ENCODE measurements at regions not wholly inside any gene's neighbourhood (a gene's known extent, or its start where the extent isn't known, plus 50 kb on each side); places are given as distances from the start of the nearest gene placed in this dataset.

- no peak for ATAC-seq (ENCODE audit: insufficient read depth, low read depth)
- TF ChIP-seq CTCF (IDR thresholded peaks at IDR 0.05; ENCODE audit: borderline replicate concordance, extremely low read depth, low read length, poor library complexity, severe bottlenecking) (no peak), EZH2 (IDR thresholded peaks at IDR 0.05; ENCODE audit: borderline replicate concordance, low read depth, low read length, severe bottlenecking) (no peak)
- Histone ChIP-seq H3K36me3 (ENCODE audit: insufficient read depth, low read length) (no peaks in the 10 kb centered on the region), H3K79me2 (ENCODE audit: insufficient read depth, low read length) (no peaks in the 10 kb centered on the region), H3K9me3 (ENCODE audit: insufficient read depth, low read length, severe bottlenecking) (no peaks in the 10 kb centered on the region), H3K4me2 (ENCODE audit: insufficient read depth, low read length) (no peak overlapping the region), H3K4me3 (ENCODE audit: low read depth in 1 of 2, low read length in 2 of 2) (no peak overlapping the region), H4K20me1 (ENCODE audit: insufficient read depth, low read length) (no peaks in the 10 kb centered on the region), H3K9ac (ENCODE audit: low read depth, low read length) (no peak overlapping the region), H3K27ac (ENCODE audit: low read length) (no peak overlapping the region), H3K27me3 (ENCODE audit: insufficient read depth, low read length, poor library complexity) (no peaks in the 10 kb centered on the region), H3K4me1 (ENCODE audit: insufficient read depth, low read length) (no peaks in the 10 kb centered on the region), H2AFZ (ENCODE audit: low read depth, low read length) (no peak overlapping the region)
- no peak for DNase-seq
These were observed 1337.4 kb downstream of the FSCB start for GRCh38 chr14:43169722-43170121.

GRCh38 chr14:43168371-43168925 lies 1338.6 kb downstream of the FSCB start:
- Histone ChIP-seq H3K4me2 (ENCODE audit: insufficient read depth, low read length) (no peak overlapping the region), H3K27me3 (ENCODE audit: insufficient read depth, low read length, poor library complexity) (no peaks in the 10 kb centered on the region), H3K79me2 (ENCODE audit: insufficient read depth, low read length) (no peaks in the 10 kb centered on the region), H4K20me1 (ENCODE audit: insufficient read depth, low read length) (no peaks in the 10 kb centered on the region), H3K27ac (ENCODE audit: low read length) (no peak overlapping the region), H3K4me3 (ENCODE audit: low read depth in 1 of 2, low read length in 2 of 2) (no peak overlapping the region), H3K4me1 (ENCODE audit: insufficient read depth, low read length) (no peaks in the 10 kb centered on the region), H2AFZ (ENCODE audit: low read depth, low read length) (no peak overlapping the region), H3K9me3 (ENCODE audit: insufficient read depth, low read length, severe bottlenecking) (no peaks in the 10 kb centered on the region), H3K9ac (ENCODE audit: low read depth, low read length) (no peak overlapping the region), H3K36me3 (ENCODE audit: insufficient read depth, low read length) (no peaks in the 10 kb centered on the region)
- TF ChIP-seq EZH2 (IDR thresholded peaks at IDR 0.05; ENCODE audit: borderline replicate concordance, low read depth, low read length, severe bottlenecking) (no peak), CTCF (IDR thresholded peaks at IDR 0.05; ENCODE audit: borderline replicate concordance, extremely low read depth, low read length, poor library complexity, severe bottlenecking) (no peak)
- no peak for ATAC-seq (ENCODE audit: insufficient read depth, low read depth)
- no peak for DNase-seq

- H3K4me3 ChIP-seq (ENCODE audit: low read depth in 1 of 2, low read length in 2 of 2): no peak overlapping the region
- no peak for ATAC-seq (ENCODE audit: insufficient read depth, low read depth)
- TF ChIP-seq EZH2 (IDR thresholded peaks at IDR 0.05; ENCODE audit: borderline replicate concordance, low read depth, low read length, severe bottlenecking) (no peak), CTCF (IDR thresholded peaks at IDR 0.05; ENCODE audit: borderline replicate concordance, extremely low read depth, low read length, poor library complexity, severe bottlenecking) (no peak)
- H3K79me2 ChIP-seq (ENCODE audit: insufficient read depth, low read length): no peaks in the 10 kb centered on the region
- no peak for DNase-seq
- no peak overlapping the region for H3K9ac ChIP-seq (ENCODE audit: low read depth, low read length)
- H3K4me2 ChIP-seq (ENCODE audit: insufficient read depth, low read length): no peak overlapping the region
- H2AFZ ChIP-seq (ENCODE audit: low read depth, low read length): no peak overlapping the region
- H3K9me3 ChIP-seq (ENCODE audit: insufficient read depth, low read length, severe bottlenecking): no peaks in the 10 kb centered on the region
- no peaks in the 10 kb centered on the region for H3K27me3 ChIP-seq (ENCODE audit: insufficient read depth, low read length, poor library complexity)
- no peaks in the 10 kb centered on the region for H3K4me1 ChIP-seq (ENCODE audit: insufficient read depth, low read length)
- H3K27ac ChIP-seq (ENCODE audit: low read length): no peak overlapping the region
- no peaks in the 10 kb centered on the region for H3K36me3 ChIP-seq (ENCODE audit: insufficient read depth, low read length)
- H4K20me1 ChIP-seq (ENCODE audit: insufficient read depth, low read length): no peaks in the 10 kb centered on the region
These were observed 1340.9 kb downstream of the FSCB start for GRCh38 chr14:43166163-43166562.

GRCh38 chr14:43165651-43166050 lies 1341.4 kb downstream of the FSCB start:
- TF ChIP-seq CTCF (IDR thresholded peaks at IDR 0.05; ENCODE audit: borderline replicate concordance, extremely low read depth, low read length, poor library complexity, severe bottlenecking): no peak
- Histone ChIP-seq H3K79me2 (ENCODE audit: insufficient read depth, low read length) (no peaks in the 10 kb centered on the region), H2AFZ (ENCODE audit: low read depth, low read length) (no peak overlapping the region), H3K27me3 (ENCODE audit: insufficient read depth, low read length, poor library complexity) (no peaks in the 10 kb centered on the region), H4K20me1 (ENCODE audit: insufficient read depth, low read length) (no peaks in the 10 kb centered on the region), H3K36me3 (ENCODE audit: insufficient read depth, low read length) (no peaks in the 10 kb centered on the region), H3K4me3 (ENCODE audit: low read depth in 1 of 2, low read length in 2 of 2) (no peak overlapping the region), H3K9ac (ENCODE audit: low read depth, low read length) (no peak overlapping the region), H3K27ac (ENCODE audit: low read length) (no peak overlapping the region), H3K9me3 (ENCODE audit: insufficient read depth, low read length, severe bottlenecking) (no peaks in the 10 kb centered on the region), H3K4me2 (ENCODE audit: insufficient read depth, low read length) (no peak overlapping the region), H3K4me1 (ENCODE audit: insufficient read depth, low read length) (no peaks in the 10 kb centered on the region)
- DNase-seq (no peak), ATAC-seq (ENCODE audit: insufficient read depth, low read depth) (no peak)

Measured in DND-41 (cell line).